ENCODE measurements at regions not wholly inside any gene's neighbourhood (a gene's known extent, or its start where the extent isn't known, plus 50 kb on each side); places are given as distances from the start of the nearest gene placed in this dataset.

DNA sequence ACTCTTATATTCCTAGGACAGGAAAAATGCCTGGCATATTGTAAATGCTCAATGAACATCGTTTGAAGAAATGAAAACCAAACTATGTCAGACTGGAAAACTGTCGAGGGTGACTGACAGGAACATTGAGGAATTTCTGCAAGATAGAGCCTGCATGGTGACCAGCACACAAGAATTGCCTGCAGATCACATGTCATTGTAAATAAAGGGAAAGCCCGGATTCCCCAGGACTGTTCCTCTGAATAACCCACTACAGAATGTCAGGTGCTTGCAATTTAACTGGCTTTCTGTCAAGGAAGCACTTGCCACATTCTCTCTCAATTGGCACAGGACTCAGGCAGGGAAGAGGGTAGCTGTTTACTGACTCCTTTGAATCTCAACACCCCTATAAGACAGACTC lies 129.0 kb upstream of the REG3G start:
- POLR2A ChIA-PET = no interaction called here
- TF ChIP-seq, protein P1, sequence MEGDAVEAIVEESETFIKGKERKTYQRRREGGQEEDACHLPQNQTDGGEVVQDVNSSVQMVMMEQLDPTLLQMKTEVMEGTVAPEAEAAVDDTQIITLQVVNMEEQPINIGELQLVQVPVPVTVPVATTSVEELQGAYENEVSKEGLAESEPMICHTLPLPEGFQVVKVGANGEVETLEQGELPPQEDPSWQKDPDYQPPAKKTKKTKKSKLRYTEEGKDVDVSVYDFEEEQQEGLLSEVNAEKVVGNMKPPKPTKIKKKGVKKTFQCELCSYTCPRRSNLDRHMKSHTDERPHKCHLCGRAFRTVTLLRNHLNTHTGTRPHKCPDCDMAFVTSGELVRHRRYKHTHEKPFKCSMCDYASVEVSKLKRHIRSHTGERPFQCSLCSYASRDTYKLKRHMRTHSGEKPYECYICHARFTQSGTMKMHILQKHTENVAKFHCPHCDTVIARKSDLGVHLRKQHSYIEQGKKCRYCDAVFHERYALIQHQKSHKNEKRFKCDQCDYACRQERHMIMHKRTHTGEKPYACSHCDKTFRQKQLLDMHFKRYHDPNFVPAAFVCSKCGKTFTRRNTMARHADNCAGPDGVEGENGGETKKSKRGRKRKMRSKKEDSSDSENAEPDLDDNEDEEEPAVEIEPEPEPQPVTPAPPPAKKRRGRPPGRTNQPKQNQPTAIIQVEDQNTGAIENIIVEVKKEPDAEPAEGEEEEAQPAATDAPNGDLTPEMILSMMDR (IDR thresholded peaks at IDR 0.05; ENCODE audit: insufficient read depth, low read length, missing control alignments) = no peak
- DNase-seq (ENCODE audit: low read depth, low spot score) = no peak
- CTCF ChIA-PET = no interaction called here
- H3K4me3 ChIP-seq (ENCODE audit: low read depth, low read length) = no peak overlapping the region

DNA sequence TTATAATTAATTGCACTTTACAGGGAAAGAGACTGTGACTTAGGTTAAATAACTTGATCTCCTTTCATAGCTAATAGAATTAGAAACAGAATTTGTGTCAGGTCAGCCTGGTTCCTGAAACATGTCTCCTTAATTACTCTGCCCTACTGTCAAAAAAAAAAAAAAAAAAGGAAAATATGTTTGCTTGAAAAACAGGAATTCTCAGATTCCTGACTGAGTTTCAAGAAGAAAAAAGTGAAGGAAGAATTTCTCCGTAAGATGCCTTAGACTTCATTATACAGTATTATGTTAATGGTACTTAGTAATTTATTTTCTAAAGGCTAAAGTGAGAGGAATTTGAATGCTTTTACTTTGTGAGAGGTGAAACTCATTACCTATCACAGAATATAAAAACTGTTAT lies 118.4 kb upstream of the REG3G start:
- DNase-seq (ENCODE audit: low read depth, low spot score) = no peak
- no peak overlapping the region for H3K4me3 ChIP-seq (ENCODE audit: low read depth, low read length)
- CTCF ChIA-PET = no interaction called here
- TF ChIP-seq, protein P1 (IDR thresholded peaks at IDR 0.05; ENCODE audit: insufficient read depth, low read length, missing control alignments) = no peak
- POLR2A ChIA-PET = no interaction called here

DNA sequence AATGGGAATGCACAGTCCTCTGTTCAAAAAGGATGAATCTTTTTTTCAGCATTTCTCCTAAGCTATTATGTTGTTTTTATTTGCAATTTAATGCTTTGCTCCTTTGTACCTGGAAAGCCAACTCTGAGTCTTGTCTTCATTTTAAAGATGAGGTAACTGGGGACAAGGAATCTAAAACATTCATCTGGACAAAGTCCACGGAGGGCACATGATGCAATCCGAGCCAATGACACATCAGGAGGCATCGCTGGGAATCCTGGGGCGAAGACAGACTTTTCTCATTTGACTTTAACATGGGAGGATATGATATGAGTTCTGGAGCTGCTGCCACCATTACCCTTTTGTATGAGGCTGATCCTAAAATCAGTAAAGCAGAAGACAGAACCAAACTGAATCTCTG lies 116.5 kb upstream of the REG3G start:
- no peak overlapping the region for H3K4me3 ChIP-seq (ENCODE audit: low read depth, low read length)
- DNase-seq (ENCODE audit: low read depth, low spot score) = no peak
- ChIA-PET POLR2A (no interaction called here), CTCF (no interaction called here)
- TF ChIP-seq, protein P1 (IDR thresholded peaks at IDR 0.05; ENCODE audit: insufficient read depth, low read length, missing control alignments) = no peak

DNA sequence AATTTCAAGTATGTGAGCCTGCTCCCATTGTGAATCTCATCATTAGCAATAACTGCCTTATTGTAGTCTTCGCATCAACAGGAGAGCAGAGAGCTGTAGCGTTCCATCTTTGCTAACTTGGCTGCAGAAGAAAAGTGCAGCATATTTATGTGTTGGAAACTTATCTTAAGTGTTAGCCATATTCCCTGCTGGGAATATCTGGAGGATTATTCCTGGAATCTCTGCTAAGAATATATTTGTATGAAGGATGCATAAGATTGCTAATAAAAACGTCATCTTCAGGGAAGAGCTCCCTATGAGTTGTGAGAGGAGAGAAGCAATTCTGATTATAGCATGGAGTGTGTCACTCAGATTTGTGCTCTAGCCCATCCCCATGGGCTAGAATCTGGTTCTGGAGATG lies 115.1 kb upstream of the REG3G start:
- TF ChIP-seq, protein P1 (IDR thresholded peaks at IDR 0.05; ENCODE audit: insufficient read depth, low read length, missing control alignments) = no peak
- POLR2A ChIA-PET = no interaction called here
- CTCF ChIA-PET = no interaction called here
- no peak for DNase-seq (ENCODE audit: low read depth, low spot score)
- no peak overlapping the region for H3K4me3 ChIP-seq (ENCODE audit: low read depth, low read length)

DNA sequence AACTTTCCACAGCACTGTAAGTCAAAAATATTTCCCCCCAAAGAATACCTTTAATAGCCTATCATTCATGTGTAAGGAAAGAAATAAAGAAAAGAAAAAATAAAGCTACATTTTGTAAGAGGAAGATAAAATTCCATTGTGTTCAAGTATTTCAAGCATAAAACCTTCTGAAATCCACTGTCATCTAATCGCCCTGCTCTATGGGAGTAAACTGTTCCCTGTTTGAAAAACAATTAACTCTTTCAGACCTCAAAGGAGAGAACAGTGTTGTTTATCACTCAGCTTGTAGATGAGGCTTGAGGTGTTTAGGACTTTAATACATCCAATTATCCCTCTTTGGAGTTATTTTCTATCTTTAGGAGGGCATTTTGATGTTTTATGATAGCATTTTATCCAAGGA lies 112.2 kb upstream of the REG3G start:
- TF ChIP-seq, protein P1 (IDR thresholded peaks at IDR 0.05; ENCODE audit: insufficient read depth, low read length, missing control alignments) = no peak
- ChIA-PET POLR2A (no interaction called here), CTCF (no interaction called here)
- no peak overlapping the region for H3K4me3 ChIP-seq (ENCODE audit: low read depth, low read length)
- DNase-seq (ENCODE audit: low read depth, low spot score) = no peak

DNA sequence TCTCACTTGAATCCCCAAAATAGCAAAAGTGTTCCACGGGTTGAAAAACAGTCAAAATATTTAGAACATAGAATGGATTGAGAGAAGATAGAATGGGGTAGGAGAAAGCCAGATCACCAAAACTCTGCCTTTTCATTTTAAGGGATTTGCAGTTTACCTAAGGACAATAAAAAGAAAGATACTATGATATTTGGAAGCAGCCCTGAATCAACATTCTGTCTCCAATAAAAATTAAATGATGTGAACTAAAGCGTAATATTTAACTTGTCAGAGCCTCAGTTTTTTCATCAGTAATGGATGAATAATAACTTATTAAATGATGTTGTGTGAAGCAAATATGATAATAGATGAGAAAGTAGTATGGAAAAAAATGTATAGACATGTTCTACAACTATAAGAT lies 100.2 kb upstream of the REG3G start:
- ChIA-PET CTCF (no interaction called here), POLR2A (no interaction called here)
- TF ChIP-seq, protein P1 (IDR thresholded peaks at IDR 0.05; ENCODE audit: insufficient read depth, low read length, missing control alignments) = no peak
- no peak overlapping the region for H3K4me3 ChIP-seq (ENCODE audit: low read depth, low read length)
- DNase-seq (ENCODE audit: low read depth, low spot score) = no peak
